ENCODE measurements at regions not wholly inside any gene's neighbourhood (a gene's known extent, or its start where the extent isn't known, plus 50 kb on each side); places are given as distances from the start of the nearest gene placed in this dataset.
"Not testable (repeated sequence)": the region's sequence is repeated elsewhere in the genome, so short reads cannot be mapped to it uniquely, and the experiment has no call there.

GRCh38 chr6:106823058-106823457 is 151.5 kb downstream of the CD24 start:
- no peak for DNase-seq (ENCODE audit: low read depth, low spot score)
- no peaks in the 10 kb centered on the region for H3K27me3 ChIP-seq (ENCODE audit: control insufficient read depth, insufficient read depth, low read length)
- H3K9me3 ChIP-seq (ENCODE audit: control insufficient read depth, insufficient read depth, low read length): no peaks in the 10 kb centered on the region
- H3K27ac ChIP-seq (ENCODE audit: low read depth, low read length): no peak overlapping the region
- ChIA-PET CTCF (no interaction called here), POLR2A (no interaction called here)
- TF ChIP-seq, protein P1, sequence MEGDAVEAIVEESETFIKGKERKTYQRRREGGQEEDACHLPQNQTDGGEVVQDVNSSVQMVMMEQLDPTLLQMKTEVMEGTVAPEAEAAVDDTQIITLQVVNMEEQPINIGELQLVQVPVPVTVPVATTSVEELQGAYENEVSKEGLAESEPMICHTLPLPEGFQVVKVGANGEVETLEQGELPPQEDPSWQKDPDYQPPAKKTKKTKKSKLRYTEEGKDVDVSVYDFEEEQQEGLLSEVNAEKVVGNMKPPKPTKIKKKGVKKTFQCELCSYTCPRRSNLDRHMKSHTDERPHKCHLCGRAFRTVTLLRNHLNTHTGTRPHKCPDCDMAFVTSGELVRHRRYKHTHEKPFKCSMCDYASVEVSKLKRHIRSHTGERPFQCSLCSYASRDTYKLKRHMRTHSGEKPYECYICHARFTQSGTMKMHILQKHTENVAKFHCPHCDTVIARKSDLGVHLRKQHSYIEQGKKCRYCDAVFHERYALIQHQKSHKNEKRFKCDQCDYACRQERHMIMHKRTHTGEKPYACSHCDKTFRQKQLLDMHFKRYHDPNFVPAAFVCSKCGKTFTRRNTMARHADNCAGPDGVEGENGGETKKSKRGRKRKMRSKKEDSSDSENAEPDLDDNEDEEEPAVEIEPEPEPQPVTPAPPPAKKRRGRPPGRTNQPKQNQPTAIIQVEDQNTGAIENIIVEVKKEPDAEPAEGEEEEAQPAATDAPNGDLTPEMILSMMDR (IDR thresholded peaks at IDR 0.05; ENCODE audit: low read depth, low read length): no peak
- no peak overlapping the region for H3K4me3 ChIP-seq (ENCODE audit: low read depth, low read length)

DNA sequence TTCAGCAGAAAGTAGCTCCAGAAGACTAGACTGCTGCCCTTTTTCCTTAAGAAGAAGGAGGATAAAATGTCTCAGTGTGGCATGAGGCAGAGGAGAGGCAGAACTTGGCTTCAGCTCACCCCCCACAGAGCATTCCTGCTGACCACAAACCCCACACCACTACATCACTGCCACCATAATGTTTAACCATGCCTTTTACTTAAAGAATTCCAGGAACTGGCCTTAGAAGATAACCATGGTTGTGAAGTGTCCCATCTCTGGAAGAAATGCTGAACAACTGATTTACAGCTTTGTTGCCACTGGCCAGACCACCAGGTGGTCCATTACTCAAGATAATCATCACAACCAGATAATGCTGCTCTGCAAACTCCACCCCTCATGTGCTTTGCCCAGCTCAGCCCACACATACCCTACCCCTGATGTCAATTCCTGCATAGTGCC is 154.1 kb downstream of the CD24 start:
- DNase-seq (ENCODE audit: low read depth, low spot score): no peak
- POLR2A ChIA-PET: interaction anchor here (0.7 kb wide), 1 partner anchor 15 kb away, joined by 3 read pairs; no protein-coding TSS in a partner anchor
- no peak overlapping the region for H3K27ac ChIP-seq (ENCODE audit: low read depth, low read length)
- no peaks in the 10 kb centered on the region for H3K9me3 ChIP-seq (ENCODE audit: control insufficient read depth, insufficient read depth, low read length)
- TF ChIP-seq, protein P1 (IDR thresholded peaks at IDR 0.05; ENCODE audit: low read depth, low read length): no peak
- no peaks in the 10 kb centered on the region for H3K27me3 ChIP-seq (ENCODE audit: control insufficient read depth, insufficient read depth, low read length)
- H3K4me3 ChIP-seq (ENCODE audit: low read depth, low read length): no peak overlapping the region
- CTCF ChIA-PET: interaction anchor here (0.5 kb wide), 1 partner anchor 64 kb away, joined by 8 read pairs; no protein-coding TSS in a partner anchor

DNA sequence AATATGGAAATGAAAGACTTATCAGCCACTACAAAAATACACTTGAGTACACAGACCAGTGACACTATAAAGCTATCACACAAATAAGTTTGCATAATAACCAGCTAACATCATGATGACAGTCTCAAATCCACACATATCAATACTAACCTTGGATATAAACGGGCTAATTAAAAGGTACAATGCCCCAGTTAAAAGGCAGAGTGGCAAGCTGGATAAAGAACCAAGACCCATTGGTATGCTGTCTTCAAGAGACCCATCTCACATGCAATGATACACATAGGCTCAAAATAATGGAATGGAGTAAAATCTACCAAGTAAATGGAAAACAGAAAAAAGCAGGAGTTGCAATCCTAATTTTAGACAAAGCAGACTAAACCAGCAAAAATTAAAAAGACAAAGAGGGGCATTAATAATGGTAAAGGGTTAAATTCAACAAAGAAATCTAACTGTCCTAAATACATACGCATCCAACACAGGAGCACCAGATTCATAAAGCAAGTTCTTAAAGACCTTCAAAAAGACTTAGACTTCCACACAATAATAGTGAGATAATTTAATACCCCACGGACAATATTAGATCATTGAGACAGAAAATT is 163.3 kb downstream of the CD24 start:
- TF ChIP-seq, protein P1 (IDR thresholded peaks at IDR 0.05; ENCODE audit: low read depth, low read length): no peak
- no peak overlapping the region for H3K4me3 ChIP-seq (ENCODE audit: low read depth, low read length)
- ChIA-PET CTCF (no interaction called here), POLR2A (no interaction called here)
- no peak overlapping the region for H3K27ac ChIP-seq (ENCODE audit: low read depth, low read length)
- no peaks in the 10 kb centered on the region for H3K27me3 ChIP-seq (ENCODE audit: control insufficient read depth, insufficient read depth, low read length)
- H3K9me3 ChIP-seq (ENCODE audit: control insufficient read depth, insufficient read depth, low read length): peaks cover 14% of the 10 kb centered on the region; the same call in 1 of the 2 replicates
- no peak for DNase-seq (ENCODE audit: low read depth, low spot score)

DNA sequence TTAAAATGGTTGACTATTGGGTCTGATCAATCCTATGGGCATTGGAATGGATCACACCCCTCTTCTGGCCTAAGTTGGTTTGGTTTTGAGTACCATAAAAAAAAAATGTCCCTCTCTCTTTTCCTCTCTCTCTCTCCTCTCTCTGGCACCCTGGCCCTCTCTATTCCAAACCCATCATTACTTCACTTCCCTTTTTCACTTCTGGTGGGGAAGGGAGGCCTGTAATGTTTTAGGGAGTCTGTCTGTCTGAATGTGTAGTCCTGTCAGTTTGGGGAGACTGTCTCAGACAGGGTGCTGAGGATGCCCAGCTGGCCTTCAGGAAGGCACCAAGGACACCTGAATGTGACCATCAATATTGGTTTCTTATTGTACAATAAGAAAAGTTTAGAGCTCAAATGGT is 165.8 kb downstream of the CD24 start:
- ChIA-PET POLR2A (no interaction called here), CTCF (no interaction called here)
- H3K9me3 ChIP-seq (ENCODE audit: control insufficient read depth, insufficient read depth, low read length): peaks cover 18% of the 10 kb centered on the region
- TF ChIP-seq, protein P1 (IDR thresholded peaks at IDR 0.05; ENCODE audit: low read depth, low read length): no peak
- H3K27me3 ChIP-seq (ENCODE audit: control insufficient read depth, insufficient read depth, low read length): no peaks in the 10 kb centered on the region
- no peak for DNase-seq (ENCODE audit: low read depth, low spot score)
- H3K27ac ChIP-seq (ENCODE audit: low read depth, low read length): no peak overlapping the region
- H3K4me3 ChIP-seq (ENCODE audit: low read depth, low read length): no peak overlapping the region

DNA sequence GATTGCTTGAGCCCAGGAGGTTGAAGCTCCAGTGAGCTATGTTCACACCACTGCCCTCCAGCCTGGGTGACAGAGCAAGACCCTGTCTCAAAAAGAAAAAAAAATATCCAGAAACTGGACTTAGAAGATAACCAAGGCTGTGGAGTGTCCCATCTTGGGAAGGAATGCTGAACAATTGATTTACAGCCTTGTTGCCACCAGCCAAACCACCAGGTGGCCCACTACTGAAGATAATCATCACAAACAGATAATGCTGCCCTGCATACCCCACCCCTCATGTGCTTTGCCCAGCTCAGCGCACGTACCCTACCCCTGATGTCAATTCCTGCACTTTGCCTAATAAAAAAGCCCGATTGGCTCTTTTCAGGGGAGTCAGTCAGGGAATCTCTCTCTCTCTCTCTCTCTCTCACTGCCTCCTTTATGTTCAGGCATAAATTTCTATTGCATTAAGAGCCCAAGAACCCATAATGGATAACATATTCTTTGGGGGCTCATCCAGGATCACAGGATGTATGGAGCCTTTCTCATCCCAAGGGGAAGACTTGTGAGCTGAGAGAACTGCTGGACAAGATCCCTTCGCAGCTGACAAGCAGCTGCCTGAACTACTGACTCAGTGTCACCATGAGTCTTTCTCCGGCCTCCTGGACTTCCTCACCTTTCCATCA is 166.4 kb downstream of the CD24 start:
- Histone ChIP-seq H3K27ac (ENCODE audit: low read depth, low read length) (no peak overlapping the region), H3K9me3 (ENCODE audit: control insufficient read depth, insufficient read depth, low read length) (peaks cover 18% of the 10 kb centered on the region), H3K4me3 (ENCODE audit: low read depth, low read length) (no peak overlapping the region), H3K27me3 (ENCODE audit: control insufficient read depth, insufficient read depth, low read length) (no peaks in the 10 kb centered on the region)
- CTCF ChIA-PET: no interaction called here
- TF ChIP-seq, protein P1 (IDR thresholded peaks at IDR 0.05; ENCODE audit: low read depth, low read length): no peak
- DNase-seq (ENCODE audit: low read depth, low spot score): no peak
- POLR2A ChIA-PET: no interaction called here

DNA sequence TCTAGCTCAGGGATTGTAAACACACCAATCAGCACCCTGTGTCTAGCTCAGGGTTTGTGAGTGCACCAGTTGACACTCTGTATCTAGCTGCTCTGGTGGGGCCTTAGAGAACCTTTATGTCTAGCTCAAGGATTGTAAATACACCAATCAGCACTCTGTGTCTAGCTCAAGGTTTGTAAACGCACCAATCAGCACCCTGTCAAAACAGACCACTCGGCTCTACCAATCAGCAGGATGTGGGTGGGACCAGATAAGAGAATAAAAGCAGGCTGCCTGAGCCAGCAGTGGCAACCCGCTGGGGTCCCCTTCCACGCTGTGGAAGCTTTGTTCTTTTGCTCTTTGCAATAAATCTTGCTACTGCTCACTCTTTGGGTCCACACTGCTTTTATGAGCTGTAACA is 168.3 kb downstream of the CD24 start:
- DNase-seq (ENCODE audit: low read depth, low spot score); H3K27ac ChIP-seq (ENCODE audit: low read depth, low read length); H3K27me3 ChIP-seq (ENCODE audit: control insufficient read depth, insufficient read depth, low read length); POLR2A ChIA-PET; H3K4me3 ChIP-seq (ENCODE audit: low read depth, low read length); CTCF ChIA-PET: not testable (repeated sequence)
- H3K9me3 ChIP-seq (ENCODE audit: control insufficient read depth, insufficient read depth, low read length): peaks cover 18% of the 10 kb centered on the region
